Peyer's patch (tissue), 4 donors: ENCODE measurements at regions not wholly inside any gene's neighbourhood (a gene's known extent, or its start where the extent isn't known, plus 50 kb on each side); places are given as distances from the start of the nearest gene placed in this dataset.

Experiments used
- DNase-seq, 3 donors: peaks; one replicate each; pipeline ENCODE4 v3.0.0-alpha.2; 2017 to 2019
- H3K27ac ChIP-seq, 4 donors: fragments of 200-600 bp; sonication (generic); one replicate each; pipeline ENCODE4 v1.5.1; 2016 to 2019
- H3K27me3 ChIP-seq, 2 donors: fragments of 200-600 bp; sonication (generic); one replicate each; pipeline ENCODE4 v1.5.1; 2019
- H3K36me3 ChIP-seq, 3 donors: fragments of 200-600 bp; sonication (generic); one replicate each; pipeline ENCODE4 v1.5.1; 2016 to 2019
- H3K4me1 ChIP-seq, 4 donors: fragments of 200-600 bp; sonication (generic); one replicate each; pipeline ENCODE4 v1.5.1; 2016 to 2019
- H3K4me3 ChIP-seq, 4 donors: fragments of 200-600 bp; sonication (generic); 1 replicate in 3 of 4; 2 replicates in 1 of 4; pipeline ENCODE4 v1.5.1; 2016 to 2019; ENCODE audit warnings: mild to moderate bottlenecking in 1 of 4
- H3K9me3 ChIP-seq, 4 donors: fragments of 200-600 bp; sonication (generic); one replicate each; pipeline ENCODE4 v1.5.1; 2016 to 2019; ENCODE audit warnings: mild to moderate bottlenecking in 1 of 4
- POLR2A ChIP-seq, 2 donors: fragments of 450-650 bp; IDR thresholded peaks; one replicate each; pipeline ENCODE4 v1.5.1; 2017; ENCODE audit warnings: antibody characterized with exemption in 2 of 2, mild to moderate bottlenecking in 2 of 2, moderate library complexity in 2 of 2
- TF ChIP-seq, protein P1 (sequence below), 6 experiments: fragments of 450-650 bp in 4 of 6; fragments of 200-600 bp in 2 of 6; sonication (generic) in 1 of 6; IDR thresholded peaks; one replicate each; pipeline ENCODE4 v1.5.1; 2017 to 2019; ENCODE audit warnings: antibody characterized with exemption in 6 of 6, mild to moderate bottlenecking in 3 of 6, moderate library complexity in 1 of 6

GRCh38 chr1:187985145-187985896, 1156.6 kb downstream of the PLA2G4A start:
- Histone ChIP-seq H3K4me1 (no peaks in the 10 kb centered on the region), H3K4me3 (no peak overlapping the region), H3K9me3 (no peaks in the 10 kb centered on the region), H3K27ac (no peak overlapping the region), H3K36me3 (no peaks in the 10 kb centered on the region), H3K27me3 (no peaks in the 10 kb centered on the region)
- TF ChIP-seq, protein P1, sequence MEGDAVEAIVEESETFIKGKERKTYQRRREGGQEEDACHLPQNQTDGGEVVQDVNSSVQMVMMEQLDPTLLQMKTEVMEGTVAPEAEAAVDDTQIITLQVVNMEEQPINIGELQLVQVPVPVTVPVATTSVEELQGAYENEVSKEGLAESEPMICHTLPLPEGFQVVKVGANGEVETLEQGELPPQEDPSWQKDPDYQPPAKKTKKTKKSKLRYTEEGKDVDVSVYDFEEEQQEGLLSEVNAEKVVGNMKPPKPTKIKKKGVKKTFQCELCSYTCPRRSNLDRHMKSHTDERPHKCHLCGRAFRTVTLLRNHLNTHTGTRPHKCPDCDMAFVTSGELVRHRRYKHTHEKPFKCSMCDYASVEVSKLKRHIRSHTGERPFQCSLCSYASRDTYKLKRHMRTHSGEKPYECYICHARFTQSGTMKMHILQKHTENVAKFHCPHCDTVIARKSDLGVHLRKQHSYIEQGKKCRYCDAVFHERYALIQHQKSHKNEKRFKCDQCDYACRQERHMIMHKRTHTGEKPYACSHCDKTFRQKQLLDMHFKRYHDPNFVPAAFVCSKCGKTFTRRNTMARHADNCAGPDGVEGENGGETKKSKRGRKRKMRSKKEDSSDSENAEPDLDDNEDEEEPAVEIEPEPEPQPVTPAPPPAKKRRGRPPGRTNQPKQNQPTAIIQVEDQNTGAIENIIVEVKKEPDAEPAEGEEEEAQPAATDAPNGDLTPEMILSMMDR (IDR thresholded peaks at IDR 0.05) = no peak
- TF ChIP-seq POLR2A (IDR thresholded peaks at IDR 0.05) = no peak
- no peak for DNase-seq

DNA sequence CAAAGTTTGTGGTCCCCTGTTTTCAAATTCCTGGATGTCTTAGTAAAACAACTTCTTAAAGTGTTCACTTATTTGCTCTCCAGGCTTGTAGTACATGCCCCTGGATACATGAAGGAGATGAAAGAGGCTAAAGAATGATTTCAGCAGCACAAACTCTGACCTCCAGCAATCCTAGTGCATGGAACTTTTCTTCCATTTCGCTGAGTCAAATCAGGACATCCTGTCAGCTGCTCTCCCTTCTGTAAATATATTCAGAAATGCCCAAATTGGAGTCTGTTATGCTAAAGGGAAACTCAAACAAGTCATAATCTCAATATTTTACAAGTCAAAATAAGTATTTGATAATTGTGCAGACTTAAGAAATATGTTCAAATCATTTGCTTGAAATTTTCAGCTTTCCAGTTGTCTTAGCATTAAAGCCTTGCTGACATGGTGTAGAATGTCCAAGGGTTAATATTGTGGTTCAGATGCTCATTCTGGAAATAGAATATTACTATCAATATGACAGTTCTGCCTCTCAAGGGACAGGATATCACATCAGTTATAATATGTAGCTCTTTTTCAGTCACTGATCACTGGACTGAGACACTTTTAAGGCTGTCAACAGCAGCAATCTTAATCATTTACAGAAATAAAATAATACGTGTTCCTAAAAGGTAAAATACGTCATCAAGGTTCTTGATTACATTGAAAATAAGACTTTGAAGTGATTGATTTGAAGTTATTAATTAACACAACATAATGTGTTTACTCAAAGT, 1157.3 kb downstream of the PLA2G4A start:
- Histone ChIP-seq H3K27me3 (no peaks in the 10 kb centered on the region), H3K4me3 (no peak overlapping the region), H3K9me3 (no peaks in the 10 kb centered on the region), H3K4me1 (no peaks in the 10 kb centered on the region), H3K36me3 (no peaks in the 10 kb centered on the region), H3K27ac (no peak overlapping the region)
- DNase-seq = no peak
- no peak for TF ChIP-seq POLR2A (IDR thresholded peaks at IDR 0.05)
- TF ChIP-seq, protein P1 (IDR thresholded peaks at IDR 0.05) = no peak

DNA sequence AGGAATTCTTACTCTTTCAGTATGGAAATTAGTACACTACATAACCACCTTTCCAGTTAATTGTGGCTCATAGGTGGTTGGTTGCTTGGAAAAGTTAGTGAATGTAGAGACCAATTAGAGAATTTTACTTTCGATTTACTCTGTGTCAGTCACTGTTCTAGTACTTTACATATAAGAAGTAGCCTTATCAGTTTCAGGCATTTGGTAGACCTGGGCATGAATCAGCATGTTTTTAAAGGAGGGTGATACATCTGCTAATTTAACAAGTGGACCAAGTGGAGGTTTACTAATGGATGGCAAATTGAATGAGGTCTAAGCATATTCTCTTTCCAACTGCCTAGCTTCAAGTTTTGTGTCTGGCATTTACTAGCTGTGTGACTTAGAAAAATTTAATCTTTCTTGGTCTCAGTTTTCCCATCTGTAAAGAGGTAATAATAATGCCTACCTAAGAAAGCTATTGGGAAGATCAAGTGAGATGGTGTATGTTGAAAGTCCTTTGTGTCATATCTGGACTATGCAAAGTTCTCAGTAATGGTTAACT, 1158.6 kb downstream of the PLA2G4A start:
- H3K9me3 ChIP-seq = no peaks in the 10 kb centered on the region
- no peaks in the 10 kb centered on the region for H3K4me1 ChIP-seq
- no peaks in the 10 kb centered on the region for H3K36me3 ChIP-seq
- no peak for DNase-seq
- TF ChIP-seq, protein P1 (IDR thresholded peaks at IDR 0.05) = no peak
- no peaks in the 10 kb centered on the region for H3K27me3 ChIP-seq
- no peak overlapping the region for H3K4me3 ChIP-seq
- no peak overlapping the region for H3K27ac ChIP-seq

GRCh38 chr1:187991944-187992343, 1163.2 kb downstream of the PLA2G4A start:
- no peaks in the 10 kb centered on the region for H3K36me3 ChIP-seq
- H3K4me1 ChIP-seq = no peaks in the 10 kb centered on the region
- no peak overlapping the region for H3K27ac ChIP-seq
- H3K9me3 ChIP-seq = no peaks in the 10 kb centered on the region
- H3K27me3 ChIP-seq = no peaks in the 10 kb centered on the region
- no peak for DNase-seq
- H3K4me3 ChIP-seq = no peak overlapping the region
- TF ChIP-seq, protein P1 (IDR thresholded peaks at IDR 0.05) = no peak
- TF ChIP-seq POLR2A (IDR thresholded peaks at IDR 0.05) = no peak

DNA sequence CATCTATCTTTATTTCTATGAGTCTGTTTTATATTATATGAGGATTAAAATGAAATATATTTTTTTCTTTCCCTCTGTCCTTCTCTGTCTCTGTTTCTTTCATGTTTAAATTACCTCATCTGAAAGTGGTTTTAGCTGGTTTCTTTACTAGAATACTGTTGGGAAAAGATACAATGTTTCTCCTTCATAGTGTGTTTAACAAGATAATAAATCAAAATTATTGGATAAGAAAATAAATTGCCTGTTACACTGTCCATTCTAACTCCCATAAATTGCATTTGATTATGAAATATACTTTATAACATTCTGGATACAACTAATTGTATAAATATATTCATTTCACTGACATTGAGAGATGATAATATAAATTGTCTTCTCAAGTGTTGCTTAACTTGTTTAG, 1168.0 kb downstream of the PLA2G4A start:
- no peak overlapping the region for H3K27ac ChIP-seq
- no peak overlapping the region for H3K4me3 ChIP-seq
- H3K27me3 ChIP-seq = no peaks in the 10 kb centered on the region
- no peaks in the 10 kb centered on the region for H3K36me3 ChIP-seq
- no peaks in the 10 kb centered on the region for H3K9me3 ChIP-seq
- DNase-seq = no peak
- H3K4me1 ChIP-seq = no peaks in the 10 kb centered on the region
- TF ChIP-seq POLR2A (IDR thresholded peaks at IDR 0.05) = no peak
- TF ChIP-seq, protein P1 (IDR thresholded peaks at IDR 0.05) = no peak
